ENCODE measurements at regions not wholly inside any gene's neighbourhood (a gene's known extent, or its start where the extent isn't known, plus 50 kb on each side); places are given as distances from the start of the nearest gene placed in this dataset.

DNA sequence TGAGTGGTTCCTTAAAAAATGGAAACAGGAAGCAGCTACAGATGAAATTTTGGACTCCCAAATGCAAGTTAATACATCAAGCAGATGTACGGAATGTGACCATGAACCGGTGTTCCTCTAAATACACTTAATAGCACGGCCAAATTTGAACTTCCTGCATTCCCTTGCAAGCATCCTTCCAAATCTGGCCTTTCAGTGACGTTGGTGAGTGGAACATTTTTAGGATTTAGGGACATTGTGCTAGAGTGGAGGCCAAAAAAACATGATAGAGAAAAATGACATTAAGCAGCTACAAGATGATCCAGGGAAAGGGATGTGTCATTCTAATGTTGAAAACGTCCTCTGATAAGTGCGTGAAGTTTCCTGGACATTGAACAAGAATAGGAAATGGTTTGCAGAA is 62.1 kb downstream of the CTAGE1 start:
- peaks cover 3% of the 10 kb centered on the region for H3K9me3 Mint-ChIP-seq (ENCODE audit: low read depth, unreplicated experiment)
- H3K4me3 Mint-ChIP-seq (ENCODE audit: low read depth, unreplicated experiment): no peak overlapping the region
- CTCF ChIA-PET: no interaction called here
- H3K4me1 Mint-ChIP-seq (ENCODE audit: low read depth, unreplicated experiment): no peaks in the 10 kb centered on the region
- DNase-seq: no peak
- H3K27me3 Mint-ChIP-seq (ENCODE audit: unreplicated experiment): no peaks in the 10 kb centered on the region
- intact Hi-C loops (cut with micrococcal nuclease; ENCODE audit: unreplicated experiment): no loop called here
- no peak overlapping the region for H3K27ac Mint-ChIP-seq (ENCODE audit: unreplicated experiment)
- TF ChIP-seq, protein P1, sequence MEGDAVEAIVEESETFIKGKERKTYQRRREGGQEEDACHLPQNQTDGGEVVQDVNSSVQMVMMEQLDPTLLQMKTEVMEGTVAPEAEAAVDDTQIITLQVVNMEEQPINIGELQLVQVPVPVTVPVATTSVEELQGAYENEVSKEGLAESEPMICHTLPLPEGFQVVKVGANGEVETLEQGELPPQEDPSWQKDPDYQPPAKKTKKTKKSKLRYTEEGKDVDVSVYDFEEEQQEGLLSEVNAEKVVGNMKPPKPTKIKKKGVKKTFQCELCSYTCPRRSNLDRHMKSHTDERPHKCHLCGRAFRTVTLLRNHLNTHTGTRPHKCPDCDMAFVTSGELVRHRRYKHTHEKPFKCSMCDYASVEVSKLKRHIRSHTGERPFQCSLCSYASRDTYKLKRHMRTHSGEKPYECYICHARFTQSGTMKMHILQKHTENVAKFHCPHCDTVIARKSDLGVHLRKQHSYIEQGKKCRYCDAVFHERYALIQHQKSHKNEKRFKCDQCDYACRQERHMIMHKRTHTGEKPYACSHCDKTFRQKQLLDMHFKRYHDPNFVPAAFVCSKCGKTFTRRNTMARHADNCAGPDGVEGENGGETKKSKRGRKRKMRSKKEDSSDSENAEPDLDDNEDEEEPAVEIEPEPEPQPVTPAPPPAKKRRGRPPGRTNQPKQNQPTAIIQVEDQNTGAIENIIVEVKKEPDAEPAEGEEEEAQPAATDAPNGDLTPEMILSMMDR (IDR thresholded peaks at IDR 0.05; ENCODE audit: unreplicated experiment): no peak
- no TSS peak for BruUV-seq (replicated peaks)
- H3K36me3 Mint-ChIP-seq (ENCODE audit: insufficient read depth, unreplicated experiment): no peaks in the 10 kb centered on the region

GRCh38 chr18:22355069-22355468 is 62.6 kb downstream of the CTAGE1 start:
- CTCF ChIA-PET: no interaction called here
- BruUV-seq (replicated peaks): no TSS peak

DNA sequence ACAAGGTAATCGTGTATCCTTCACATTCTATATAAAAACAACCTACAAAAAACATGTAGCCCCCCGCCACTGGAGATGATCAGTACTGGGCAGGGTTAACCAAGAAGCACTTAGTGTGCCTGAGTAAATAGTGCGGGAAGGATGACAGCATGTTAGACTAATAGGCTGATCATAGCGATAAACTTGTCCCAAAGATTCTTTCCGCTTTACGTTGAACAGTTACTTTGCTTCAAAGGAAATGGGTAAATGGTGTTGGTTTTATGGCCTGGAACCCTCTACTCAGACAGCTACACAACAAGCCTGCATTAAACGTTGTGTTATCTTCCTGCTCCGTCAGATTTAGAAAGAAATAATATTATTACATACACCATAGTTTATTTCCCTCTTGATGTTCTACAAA is 67.7 kb downstream of the CTAGE1 start:
- intact Hi-C loops (cut with micrococcal nuclease; ENCODE audit: unreplicated experiment): loop anchor here (5.0 kb wide), 4 partner anchors 48 to 173 kb away; no protein-coding TSS in a partner anchor
- H3K9me3 Mint-ChIP-seq (ENCODE audit: low read depth, unreplicated experiment): peaks cover 3% of the 10 kb centered on the region
- H3K27me3 Mint-ChIP-seq (ENCODE audit: unreplicated experiment): no peaks in the 10 kb centered on the region
- no TSS peak for BruUV-seq (replicated peaks)
- H3K27ac Mint-ChIP-seq (ENCODE audit: unreplicated experiment): peak overlapping the region; percentile 92
- H3K36me3 Mint-ChIP-seq (ENCODE audit: insufficient read depth, unreplicated experiment): peaks cover 41% of the 10 kb centered on the region
- TF ChIP-seq, protein P1 (IDR thresholded peaks at IDR 0.05; ENCODE audit: unreplicated experiment): no peak
- H3K4me3 Mint-ChIP-seq (ENCODE audit: low read depth, unreplicated experiment): peak overlapping the region; percentile 85
- H3K4me1 Mint-ChIP-seq (ENCODE audit: low read depth, unreplicated experiment): peaks cover 40% of the 10 kb centered on the region
- DNase-seq: no peak
- CTCF ChIA-PET: interaction anchor here (1.0 kb wide), 1 partner anchor 14 kb away, joined by 3 read pairs; no protein-coding TSS in a partner anchor

More at GRCh38 chr18:22355069-22355468, 62.6 kb downstream of the CTAGE1 start:
- DNase-seq: no peak
- peaks cover 2% of the 10 kb centered on the region for H3K4me1 Mint-ChIP-seq (ENCODE audit: low read depth, unreplicated experiment)
- no peaks in the 10 kb centered on the region for H3K27me3 Mint-ChIP-seq (ENCODE audit: unreplicated experiment)
- no peaks in the 10 kb centered on the region for H3K36me3 Mint-ChIP-seq (ENCODE audit: insufficient read depth, unreplicated experiment)
- peaks cover 3% of the 10 kb centered on the region for H3K9me3 Mint-ChIP-seq (ENCODE audit: low read depth, unreplicated experiment)
- H3K27ac Mint-ChIP-seq (ENCODE audit: unreplicated experiment): no peak overlapping the region
- intact Hi-C loops (cut with micrococcal nuclease; ENCODE audit: unreplicated experiment): no loop called here
- H3K4me3 Mint-ChIP-seq (ENCODE audit: low read depth, unreplicated experiment): no peak overlapping the region
- TF ChIP-seq, protein P1 (IDR thresholded peaks at IDR 0.05; ENCODE audit: unreplicated experiment): no peak

DNA sequence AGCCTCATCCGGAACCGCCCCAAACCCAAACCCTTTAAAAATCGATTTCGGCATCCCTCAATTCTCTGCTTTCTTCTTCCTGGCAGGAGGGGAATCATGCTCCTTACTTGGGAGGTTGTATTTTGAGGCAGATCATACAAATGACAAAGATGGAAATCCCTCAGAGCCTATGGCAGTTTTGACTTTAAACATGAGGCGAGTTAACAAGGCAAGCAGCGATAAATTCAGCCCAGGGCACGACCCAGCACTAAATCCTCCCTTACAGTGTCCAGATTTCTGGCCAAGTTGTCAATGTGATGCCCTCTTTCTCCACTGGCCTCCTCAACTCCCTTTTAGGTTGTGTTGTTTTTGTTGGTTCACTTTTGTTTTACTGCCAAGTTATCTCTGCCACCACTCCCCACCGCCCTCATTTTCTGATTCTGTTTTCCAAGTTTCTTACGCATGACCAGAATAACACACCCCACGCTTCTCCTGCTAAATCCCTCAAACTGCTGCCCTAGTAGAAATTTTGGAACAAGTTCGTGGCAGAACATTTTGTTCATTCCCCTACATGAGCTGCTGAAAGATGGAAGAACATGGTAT is 68.3 kb downstream of the CTAGE1 start:
- Mint-ChIP-seq H3K27ac (ENCODE audit: unreplicated experiment) (peak overlapping the region; percentile 92), H3K27me3 (ENCODE audit: unreplicated experiment) (no peaks in the 10 kb centered on the region), H3K4me3 (ENCODE audit: low read depth, unreplicated experiment) (peak overlapping the region; percentile 85), H3K4me1 (ENCODE audit: low read depth, unreplicated experiment) (peaks cover 45% of the 10 kb centered on the region), H3K36me3 (ENCODE audit: insufficient read depth, unreplicated experiment) (peaks cover 41% of the 10 kb centered on the region), H3K9me3 (ENCODE audit: low read depth, unreplicated experiment) (peaks cover 3% of the 10 kb centered on the region)
- no peak for DNase-seq
- TF ChIP-seq, protein P1 (IDR thresholded peaks at IDR 0.05; ENCODE audit: unreplicated experiment): no peak
- BruUV-seq (replicated peaks): no TSS peak
- intact Hi-C loops (cut with micrococcal nuclease; ENCODE audit: unreplicated experiment): loop anchor here (5.0 kb wide), 4 partner anchors 47 to 172 kb away; no protein-coding TSS in a partner anchor
- CTCF ChIA-PET: no interaction called here

Data from Calu3 (cell line).